Spleen (tissue), 7 donors: ENCODE measurements at regions not wholly inside any gene's neighbourhood (a gene's known extent, or its start where the extent isn't known, plus 50 kb on each side); places are given as distances from the start of the nearest gene placed in this dataset.

ENCODE experiments used
- POLR2A ChIP-seq, 3 donors: fragments of 450-650 bp; IDR thresholded peaks; one replicate each; pipeline ENCODE4 v1.5.1; 2017; ENCODE audit warnings: antibody characterized with exemption in 3 of 3, mild to moderate bottlenecking in 1 of 3
- POLR2AphosphoS5 ChIP-seq, 3 donors: sonication (generic); formaldehyde crosslinking; IDR thresholded peaks; one replicate each; pipeline ENCODE4 v1.5.1; 2017; ENCODE audit warnings: antibody characterized with exemption in 3 of 3
- TF ChIP-seq, protein P1 (sequence below), 11 experiments: fragments of 200-600 bp in 7 of 11; fragments of 450-650 bp in 4 of 11; sonication (generic) in 4 of 11; IDR thresholded peaks in 8 of 11; conservative IDR thresholded peaks in 3 of 11; 1 replicate in 7 of 11; 2 replicates in 4 of 11; pipeline versions ENCODE4 v1.4.0 to v1.8.0; 2016 to 2021; ENCODE audit warnings: antibody characterized with exemption in 11 of 11, inconsistent platforms in 4 of 11, mild to moderate bottlenecking in 1 of 11
- donor health status: DM: no; HTN: no; CAD: no; lungs with moderate emphysema.
- donor health status: DM: no; HTN: no; CAD: no.
- donor health status: DM: no; HTN: no; CAD: no.

DNA sequence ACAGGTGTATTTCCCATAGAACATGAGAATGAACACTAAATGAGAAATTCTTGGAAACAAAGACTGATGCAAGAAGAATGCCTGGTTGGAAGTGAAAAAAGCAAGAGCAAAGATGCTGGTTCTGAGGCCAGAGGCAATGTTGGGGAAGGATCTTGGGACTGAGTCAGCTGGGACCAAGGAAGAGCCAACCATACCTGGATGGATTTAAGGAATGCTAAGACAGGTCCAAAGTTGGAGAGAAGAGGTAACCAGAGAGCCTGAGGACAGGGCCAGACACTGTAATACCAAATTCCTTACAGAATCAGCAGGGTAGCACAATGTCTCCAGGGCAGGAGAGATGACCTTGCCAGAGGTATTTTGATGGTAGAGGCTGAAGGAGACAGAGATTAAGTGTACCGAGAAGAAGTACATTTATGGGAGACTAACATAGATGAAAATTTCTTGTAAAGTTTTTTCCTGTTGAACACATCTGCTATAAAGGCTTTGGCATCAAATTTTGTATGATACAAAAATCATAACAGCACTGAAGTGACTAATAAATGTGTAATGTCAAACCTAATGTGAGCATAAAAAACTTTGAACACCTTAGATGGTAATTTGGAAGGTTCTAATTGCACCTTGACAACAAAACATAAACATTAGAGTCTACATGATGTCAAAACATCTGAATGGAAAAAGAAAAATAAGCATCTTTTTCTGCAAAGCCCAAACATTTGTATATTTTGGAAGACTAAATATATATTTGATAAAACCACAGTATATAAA lies 221.7 kb upstream of the MARCKS start:
- TF ChIP-seq, protein P1, sequence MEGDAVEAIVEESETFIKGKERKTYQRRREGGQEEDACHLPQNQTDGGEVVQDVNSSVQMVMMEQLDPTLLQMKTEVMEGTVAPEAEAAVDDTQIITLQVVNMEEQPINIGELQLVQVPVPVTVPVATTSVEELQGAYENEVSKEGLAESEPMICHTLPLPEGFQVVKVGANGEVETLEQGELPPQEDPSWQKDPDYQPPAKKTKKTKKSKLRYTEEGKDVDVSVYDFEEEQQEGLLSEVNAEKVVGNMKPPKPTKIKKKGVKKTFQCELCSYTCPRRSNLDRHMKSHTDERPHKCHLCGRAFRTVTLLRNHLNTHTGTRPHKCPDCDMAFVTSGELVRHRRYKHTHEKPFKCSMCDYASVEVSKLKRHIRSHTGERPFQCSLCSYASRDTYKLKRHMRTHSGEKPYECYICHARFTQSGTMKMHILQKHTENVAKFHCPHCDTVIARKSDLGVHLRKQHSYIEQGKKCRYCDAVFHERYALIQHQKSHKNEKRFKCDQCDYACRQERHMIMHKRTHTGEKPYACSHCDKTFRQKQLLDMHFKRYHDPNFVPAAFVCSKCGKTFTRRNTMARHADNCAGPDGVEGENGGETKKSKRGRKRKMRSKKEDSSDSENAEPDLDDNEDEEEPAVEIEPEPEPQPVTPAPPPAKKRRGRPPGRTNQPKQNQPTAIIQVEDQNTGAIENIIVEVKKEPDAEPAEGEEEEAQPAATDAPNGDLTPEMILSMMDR (IDR thresholded peaks at IDR 0.05 in 8 of 11, conservative IDR thresholded peaks at IDR 0.05 in 3 of 11): no peak
- TF ChIP-seq POLR2A (IDR thresholded peaks at IDR 0.05): no peak
- TF ChIP-seq POLR2AphosphoS5 (IDR thresholded peaks at IDR 0.05): no peak
